Lung (tissue), 11 donors: ENCODE measurements at regions not wholly inside any gene's neighbourhood (a gene's known extent, or its start where the extent isn't known, plus 50 kb on each side); places are given as distances from the start of the nearest gene placed in this dataset.
A peak's percentile ranks its signal among the peaks of the same experiment; 100 is the strongest.

Experiments
- ATAC-seq: fragments of 200-7000 bp; cut with Tn5 transposase; one replicate; pipeline ENCODE4 v1.9.1; 2020; ENCODE audit warnings: moderate number of reproducible peaks; ENCODE audit not compliant: insufficient read depth, low FRiP score
- DNase-seq, 3 donors: peaks; one replicate each; pipeline ENCODE4 v3.0.0-alpha.2; 2013 to 2017
- H3K27ac ChIP-seq, 2 donors: one replicate each; pipeline ENCODE4 v1.5.1; 2013; ENCODE audit warnings: mild to moderate bottlenecking in 2 of 2, moderate library complexity in 2 of 2, control low read depth in 1 of 2, inconsistent platforms in 1 of 2, low read depth in 1 of 2, low read length in 1 of 2
- H3K27me3 ChIP-seq, 3 donors: one replicate each; pipeline ENCODE4 v1.5.1; 2013; ENCODE audit warnings: low read length in 2 of 3; ENCODE audit not compliant: control insufficient read depth in 3 of 3, insufficient read depth in 3 of 3
- H3K36me3 ChIP-seq, 4 donors: one replicate each; pipeline ENCODE4 v1.5.1; 2013; ENCODE audit warnings: low read length in 4 of 4, mild to moderate bottlenecking in 1 of 4, moderate library complexity in 1 of 4; ENCODE audit not compliant: control insufficient read depth in 4 of 4, insufficient read depth in 4 of 4
- H3K4me1 ChIP-seq, 5 donors: one replicate each; pipeline ENCODE4 v1.5.1; 2013; ENCODE audit warnings: low read length in 5 of 5, mild to moderate bottlenecking in 2 of 5, moderate library complexity in 1 of 5; ENCODE audit not compliant: control insufficient read depth in 5 of 5, insufficient read depth in 5 of 5
- H3K4me3 ChIP-seq: one replicate; pipeline ENCODE4 v1.5.1; 2013; ENCODE audit warnings: mild to moderate bottlenecking, control low read depth, moderate library complexity
- H3K9ac ChIP-seq, 2 donors: one replicate each; pipeline ENCODE4 v1.5.1; 2013; ENCODE audit warnings: low read length in 2 of 2, control low read depth in 1 of 2; ENCODE audit not compliant: insufficient read depth in 1 of 2
- H3K9me3 ChIP-seq, 4 donors: one replicate each; pipeline ENCODE4 v1.5.1; 2013; ENCODE audit warnings: low read length in 3 of 4, mild to moderate bottlenecking in 1 of 4, moderate library complexity in 1 of 4; ENCODE audit not compliant: control insufficient read depth in 4 of 4, insufficient read depth in 3 of 4
- CTCF ChIP-seq: IDR thresholded peaks from 2 replicates; pipeline ENCODE4 v1.5.1; 2012; ENCODE audit warnings: mild to moderate bottlenecking; ENCODE audit errors: control extremely low read depth, extremely low read depth
- WGBS, 2 donors: extraction: QIAGEN DNeasy Blood & Tissue Kit; methylation state at CpG; one replicate each; pipeline ENCODE4 v1.1.7; 2013; 5-methylcytosine and 5-hydroxymethylcytosine counted together
- donor health status: control.
- donor health status: control.
- donor health status: Bipolar disorder and iron deficiency.
- donor health status: healthy.
- donor health status: DM: yes; HTN: yes; CAD: no.

GRCh38 chr7:25711940-25712339 is 440.1 kb upstream of the NFE2L3 start:
- WGBS, 2 donors, result 82 to 91% methylated on average over 1 of the region's 1 CpG
- Histone ChIP-seq H3K4me3 (no peak overlapping the region), H3K36me3 (no peaks in the 10 kb centered on the region), H3K27ac (no peak overlapping the region), H3K4me1 (peaks cover 0 to 29% (median 5%) of the 10 kb centered on the region in 5 donors), H3K27me3 (no peaks in the 10 kb centered on the region), H3K9ac (no peak overlapping the region), H3K9me3 (no peaks in the 10 kb centered on the region)
- DNase-seq (no peak), ATAC-seq (no peak)
- no peak for TF ChIP-seq CTCF

GRCh38 chr7:25712500-25712899 is 439.5 kb upstream of the NFE2L3 start:
- Histone ChIP-seq H3K27ac (no peak overlapping the region), H3K9me3 (no peaks in the 10 kb centered on the region), H3K36me3 (no peaks in the 10 kb centered on the region), H3K4me1 (peaks cover 0 to 24% (median 5%) of the 10 kb centered on the region in 5 donors), H3K9ac (no peak overlapping the region), H3K27me3 (no peaks in the 10 kb centered on the region), H3K4me3 (no peak overlapping the region)
- ATAC-seq, result no peak
- 46 to 79% methylated on average over 1 of the region's 1 CpG for WGBS, 2 donors
- TF ChIP-seq CTCF, result no peak
- DNase-seq, result no peak

GRCh38 chr7:25714013-25714412 is 438.0 kb upstream of the NFE2L3 start:
- Histone ChIP-seq H3K27ac (no peak overlapping the region), H3K36me3 (no peaks in the 10 kb centered on the region), H3K9me3 (no peaks in the 10 kb centered on the region), H3K4me3 (no peak overlapping the region), H3K4me1 (peaks cover 0 to 15% (median 0%) of the 10 kb centered on the region in 5 donors), H3K9ac (no peak overlapping the region), H3K27me3 (no peaks in the 10 kb centered on the region)
- no peak for ATAC-seq
- 82 to 92% methylated on average over 5 of the region's 5 CpGs for WGBS, 2 donors
- no peak for DNase-seq
- no peak for TF ChIP-seq CTCF

- ATAC-seq (peak; percentile 62), DNase-seq (no peak)
- no peaks in the 10 kb centered on the region for H3K9me3 ChIP-seq
- no peak overlapping the region for H3K9ac ChIP-seq
- H3K27ac ChIP-seq, result no peak overlapping the region
- TF ChIP-seq CTCF, result no peak
- no peak overlapping the region for H3K4me3 ChIP-seq
- WGBS, 2 donors, result 75 to 81% methylated on average over 6 of the region's 6 CpGs
- no peaks in the 10 kb centered on the region for H3K36me3 ChIP-seq
- peaks cover 0 to 7% (median 0%) of the 10 kb centered on the region in 5 donors for H3K4me1 ChIP-seq
- no peaks in the 10 kb centered on the region for H3K27me3 ChIP-seq
These were observed 435.6 kb upstream of the NFE2L3 start for GRCh38 chr7:25716421-25716820.
